ENCODE measurements at regions not wholly inside any gene's neighbourhood (a gene's known extent, or its start where the extent isn't known, plus 50 kb on each side); places are given as distances from the start of the nearest gene placed in this dataset.

DNA sequence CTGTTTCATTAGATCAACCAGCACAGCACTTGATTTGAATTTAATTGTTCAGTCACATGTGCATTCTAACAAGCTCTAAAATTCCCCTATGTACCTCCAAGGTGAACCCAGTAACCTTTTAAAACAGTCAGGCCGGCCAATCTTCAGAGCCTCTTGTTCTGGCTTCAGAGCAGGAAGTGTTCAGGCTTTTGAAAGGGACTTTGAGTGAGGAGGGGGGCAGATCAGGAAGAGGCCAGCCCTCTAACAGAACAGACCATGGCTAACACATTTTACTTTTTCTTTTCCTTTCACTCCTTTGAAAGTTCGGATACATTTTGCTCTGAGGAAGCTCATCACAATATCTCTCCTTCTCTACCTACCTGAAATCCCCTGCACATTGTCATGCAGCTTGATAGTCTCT is 390.3 kb downstream of the TBC1D4 start:
- no peaks in the 10 kb centered on the region for H3K36me3 ChIP-seq (ENCODE audit: control insufficient read depth in 2 of 2, insufficient read depth in 2 of 2, low read length in 2 of 2)
- H3K4me1 ChIP-seq (ENCODE audit: control insufficient read depth, insufficient read depth, low read length), result no peaks in the 10 kb centered on the region
- no peaks in the 10 kb centered on the region for H3K9me3 ChIP-seq (ENCODE audit: control insufficient read depth in 2 of 2, low read length in 2 of 2)
- H3K9ac ChIP-seq (ENCODE audit: low read length in 2 of 2), result no peak overlapping the region
- no peak overlapping the region for H3K27ac ChIP-seq (ENCODE audit: low read length)
- no peak overlapping the region for H3K4me3 ChIP-seq (ENCODE audit: low read length in 2 of 2)
- H3K27me3 ChIP-seq (ENCODE audit: control insufficient read depth in 1 of 2, insufficient read depth in 2 of 2, low read length in 2 of 2), result no peaks in the 10 kb centered on the region

DNA sequence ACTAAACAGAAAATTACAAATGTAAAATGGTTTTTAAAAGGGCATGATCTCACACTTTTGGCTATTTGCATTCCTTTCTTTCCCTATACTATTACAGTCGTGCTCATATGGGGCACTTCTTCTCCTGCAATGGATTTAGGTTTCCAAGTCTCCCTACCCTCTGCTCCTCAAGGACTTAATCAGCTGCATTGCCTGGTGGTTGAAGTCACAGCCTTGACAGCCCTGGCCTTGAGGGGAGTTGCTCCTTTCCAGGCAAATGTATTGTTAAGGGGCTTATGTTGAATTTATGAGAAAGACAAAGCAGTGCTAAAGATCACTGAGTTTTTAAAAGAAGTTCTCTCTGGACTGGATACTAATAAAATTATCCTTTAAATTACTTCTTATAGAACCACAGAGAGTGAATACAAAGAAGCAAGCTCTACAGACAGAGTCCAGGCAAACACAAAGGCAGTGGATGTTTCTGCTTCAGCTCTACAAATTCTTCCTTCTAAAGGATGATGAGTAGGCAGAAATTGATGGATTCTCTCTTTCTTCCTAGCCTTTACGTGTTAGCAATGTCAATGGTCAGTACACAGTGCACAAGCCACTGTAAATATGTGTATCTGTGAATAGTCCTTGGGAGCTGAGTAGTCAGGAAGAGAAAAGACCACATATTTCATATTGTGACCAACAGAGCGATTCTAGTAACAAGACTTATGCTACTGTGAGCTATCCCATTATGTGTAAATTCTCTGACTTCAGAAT is 390.9 kb downstream of the TBC1D4 start:
- no peaks in the 10 kb centered on the region for H3K4me1 ChIP-seq (ENCODE audit: control insufficient read depth, insufficient read depth, low read length)
- H3K9ac ChIP-seq (ENCODE audit: low read length in 2 of 2), result no peak overlapping the region
- no peaks in the 10 kb centered on the region for H3K36me3 ChIP-seq (ENCODE audit: control insufficient read depth in 2 of 2, insufficient read depth in 2 of 2, low read length in 2 of 2)
- no peak overlapping the region for H3K4me3 ChIP-seq (ENCODE audit: low read length in 2 of 2)
- no peak overlapping the region for H3K27ac ChIP-seq (ENCODE audit: low read length)
- no peaks in the 10 kb centered on the region for H3K27me3 ChIP-seq (ENCODE audit: control insufficient read depth in 1 of 2, insufficient read depth in 2 of 2, low read length in 2 of 2)
- no peaks in the 10 kb centered on the region for H3K9me3 ChIP-seq (ENCODE audit: control insufficient read depth in 2 of 2, low read length in 2 of 2)

DNA sequence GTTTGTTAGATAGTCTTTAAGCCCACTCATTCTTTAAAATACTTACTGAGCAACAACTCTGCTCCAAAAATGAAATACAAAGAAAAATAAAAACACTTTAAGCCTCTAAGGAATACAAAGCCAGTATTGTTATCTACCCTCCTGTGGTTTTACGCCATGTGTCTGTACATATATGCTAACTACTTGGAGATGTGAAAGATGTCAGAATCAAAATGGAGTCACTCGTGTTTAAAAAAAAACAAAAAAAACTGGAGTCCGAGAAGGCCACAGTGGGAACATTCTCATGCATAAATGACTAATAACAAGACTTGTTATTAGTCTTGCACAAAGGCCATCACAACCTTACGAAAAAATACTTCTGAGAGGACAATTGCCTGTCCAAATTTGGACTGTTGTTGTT is 393.1 kb downstream of the TBC1D4 start:
- Histone ChIP-seq H3K9me3 (ENCODE audit: control insufficient read depth in 2 of 2, low read length in 2 of 2) (no peaks in the 10 kb centered on the region), H3K4me1 (ENCODE audit: control insufficient read depth, insufficient read depth, low read length) (no peaks in the 10 kb centered on the region), H3K9ac (ENCODE audit: low read length in 2 of 2) (no peak overlapping the region), H3K27me3 (ENCODE audit: control insufficient read depth in 1 of 2, insufficient read depth in 2 of 2, low read length in 2 of 2) (no peaks in the 10 kb centered on the region), H3K36me3 (ENCODE audit: control insufficient read depth in 2 of 2, insufficient read depth in 2 of 2, low read length in 2 of 2) (no peaks in the 10 kb centered on the region), H3K4me3 (ENCODE audit: low read length in 2 of 2) (no peak overlapping the region), H3K27ac (ENCODE audit: low read length) (no peak overlapping the region)

DNA sequence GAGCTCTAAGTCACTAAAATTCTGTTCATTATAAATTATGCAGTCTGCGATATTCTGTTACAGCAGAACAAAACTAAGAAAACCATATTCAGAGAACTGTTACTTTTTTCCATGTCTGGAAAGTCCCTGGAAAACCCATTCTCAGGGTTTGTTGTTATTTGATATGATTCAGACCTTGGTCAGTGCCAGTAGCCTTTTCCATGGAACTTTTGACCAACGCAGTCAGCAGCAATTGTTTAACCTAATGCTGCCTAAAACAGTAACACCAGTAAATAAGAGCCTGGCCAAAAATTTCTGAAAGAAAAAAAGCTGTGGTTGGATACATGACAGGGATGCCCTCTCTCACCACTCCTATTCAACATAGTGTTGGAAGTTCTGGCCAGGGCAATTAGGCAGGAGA is 402.7 kb downstream of the TBC1D4 start:
- Histone ChIP-seq H3K9ac (ENCODE audit: low read length in 2 of 2) (no peak overlapping the region), H3K36me3 (ENCODE audit: control insufficient read depth in 2 of 2, insufficient read depth in 2 of 2, low read length in 2 of 2) (no peaks in the 10 kb centered on the region), H3K27me3 (ENCODE audit: control insufficient read depth in 1 of 2, insufficient read depth in 2 of 2, low read length in 2 of 2) (no peaks in the 10 kb centered on the region), H3K4me1 (ENCODE audit: control insufficient read depth, insufficient read depth, low read length) (no peaks in the 10 kb centered on the region), H3K27ac (ENCODE audit: low read length) (no peak overlapping the region), H3K4me3 (ENCODE audit: low read length in 2 of 2) (no peak overlapping the region), H3K9me3 (ENCODE audit: control insufficient read depth in 2 of 2, low read length in 2 of 2) (no peaks in the 10 kb centered on the region)

DNA sequence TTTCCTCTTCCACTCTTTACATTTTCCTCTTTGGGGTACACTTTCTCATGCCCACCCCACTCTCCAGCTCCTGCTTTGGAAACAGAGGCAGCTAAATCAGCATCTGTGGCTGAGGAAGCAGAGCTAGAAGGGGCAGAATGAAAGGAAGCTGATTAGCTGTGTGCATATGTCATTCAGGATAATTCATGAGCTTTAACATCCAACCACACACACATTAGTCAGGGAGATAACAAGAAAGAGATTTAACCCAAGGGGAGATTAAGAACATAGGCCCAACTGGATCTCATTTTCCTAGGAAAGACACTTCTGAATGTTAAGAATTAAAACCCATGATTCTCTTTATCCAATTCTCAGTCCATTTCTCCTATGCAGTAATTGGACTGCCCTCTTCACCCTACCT is 405.5 kb downstream of the TBC1D4 start:
- no peak overlapping the region for H3K4me3 ChIP-seq (ENCODE audit: low read length in 2 of 2)
- H3K36me3 ChIP-seq (ENCODE audit: control insufficient read depth in 2 of 2, insufficient read depth in 2 of 2, low read length in 2 of 2), result no peaks in the 10 kb centered on the region
- no peak overlapping the region for H3K27ac ChIP-seq (ENCODE audit: low read length)
- H3K9me3 ChIP-seq (ENCODE audit: control insufficient read depth in 2 of 2, low read length in 2 of 2), result no peaks in the 10 kb centered on the region
- no peak overlapping the region for H3K9ac ChIP-seq (ENCODE audit: low read length in 2 of 2)
- H3K4me1 ChIP-seq (ENCODE audit: control insufficient read depth, insufficient read depth, low read length), result no peaks in the 10 kb centered on the region
- H3K27me3 ChIP-seq (ENCODE audit: control insufficient read depth in 1 of 2, insufficient read depth in 2 of 2, low read length in 2 of 2), result no peaks in the 10 kb centered on the region

DNA sequence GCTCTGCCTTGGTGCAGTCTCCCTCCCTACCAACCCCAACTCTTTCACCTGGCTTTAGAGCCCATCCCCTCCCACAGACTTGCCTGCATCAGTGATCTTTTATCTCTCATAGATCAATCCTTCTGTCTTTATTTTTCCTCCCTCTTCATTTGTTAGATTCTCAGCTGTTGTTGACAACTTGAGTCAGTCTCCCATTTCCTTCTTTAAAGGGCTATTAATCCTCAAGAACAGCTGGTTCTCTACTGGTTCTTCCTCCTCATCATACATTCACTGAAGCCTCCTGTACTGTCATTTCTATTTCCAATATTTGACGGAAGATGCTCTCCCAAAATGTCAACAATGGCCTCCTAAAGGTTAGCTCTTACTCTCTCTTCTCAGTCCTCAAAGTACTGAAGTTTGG is 408.2 kb downstream of the TBC1D4 start:
- Histone ChIP-seq H3K9ac (ENCODE audit: low read length in 2 of 2) (no peak overlapping the region), H3K9me3 (ENCODE audit: control insufficient read depth in 2 of 2, low read length in 2 of 2) (no peaks in the 10 kb centered on the region), H3K27me3 (ENCODE audit: control insufficient read depth in 1 of 2, insufficient read depth in 2 of 2, low read length in 2 of 2) (no peaks in the 10 kb centered on the region), H3K4me3 (ENCODE audit: low read length in 2 of 2) (no peak overlapping the region), H3K27ac (ENCODE audit: low read length) (no peak overlapping the region), H3K36me3 (ENCODE audit: control insufficient read depth in 2 of 2, insufficient read depth in 2 of 2, low read length in 2 of 2) (no peaks in the 10 kb centered on the region), H3K4me1 (ENCODE audit: control insufficient read depth, insufficient read depth, low read length) (no peaks in the 10 kb centered on the region)

DNA sequence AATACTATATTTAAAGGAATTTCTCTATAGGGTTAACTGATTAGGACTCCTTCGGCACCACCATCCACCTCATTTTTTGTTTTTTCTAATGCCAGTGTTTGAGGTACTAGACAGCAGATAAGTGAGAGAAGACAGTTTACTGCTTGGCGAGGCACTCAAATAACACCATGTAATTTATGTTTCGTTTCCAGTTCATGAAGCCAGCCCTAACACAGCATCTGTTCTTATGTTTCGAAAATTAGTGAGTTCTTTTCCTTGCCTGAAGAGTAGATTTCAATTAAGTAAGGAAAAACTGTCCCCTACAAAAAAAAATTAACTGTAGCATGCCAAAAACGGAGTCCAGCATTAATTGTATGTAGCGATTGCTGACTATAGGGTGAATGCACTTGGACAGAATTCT is 409.1 kb downstream of the TBC1D4 start:
- Histone ChIP-seq H3K4me1 (ENCODE audit: control insufficient read depth, insufficient read depth, low read length) (no peaks in the 10 kb centered on the region), H3K27ac (ENCODE audit: low read length) (no peak overlapping the region), H3K36me3 (ENCODE audit: control insufficient read depth in 2 of 2, insufficient read depth in 2 of 2, low read length in 2 of 2) (no peaks in the 10 kb centered on the region)

DNA sequence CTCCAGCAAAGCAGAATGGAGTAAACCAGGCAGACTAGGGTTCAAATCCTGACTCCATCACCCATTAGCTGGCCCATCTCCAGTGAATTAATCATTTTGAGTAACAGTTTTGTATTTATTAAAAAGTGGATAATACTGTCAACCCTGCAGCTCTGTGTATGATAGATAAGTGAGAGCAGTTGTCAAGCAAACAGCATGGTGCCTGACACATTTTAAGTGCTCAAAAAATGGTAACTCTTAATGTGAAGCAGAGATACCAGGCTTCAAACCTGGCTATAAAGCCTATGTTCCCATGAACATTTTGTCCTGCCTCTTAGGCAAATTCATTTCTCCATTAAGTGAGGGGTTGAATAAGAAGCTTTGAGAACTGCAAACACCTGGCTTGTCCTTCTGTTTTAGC is 409.6 kb downstream of the TBC1D4 start:
- H3K4me3 ChIP-seq (ENCODE audit: low read length in 2 of 2), result no peak overlapping the region
- H3K9ac ChIP-seq (ENCODE audit: low read length in 2 of 2), result no peak overlapping the region
- no peaks in the 10 kb centered on the region for H3K4me1 ChIP-seq (ENCODE audit: control insufficient read depth, insufficient read depth, low read length)
- H3K36me3 ChIP-seq (ENCODE audit: control insufficient read depth in 2 of 2, insufficient read depth in 2 of 2, low read length in 2 of 2), result no peaks in the 10 kb centered on the region
- no peaks in the 10 kb centered on the region for H3K9me3 ChIP-seq (ENCODE audit: control insufficient read depth in 2 of 2, low read length in 2 of 2)
- no peak overlapping the region for H3K27ac ChIP-seq (ENCODE audit: low read length)
- no peaks in the 10 kb centered on the region for H3K27me3 ChIP-seq (ENCODE audit: control insufficient read depth in 1 of 2, insufficient read depth in 2 of 2, low read length in 2 of 2)

More for the DNA sequence above, 409.1 kb downstream of the TBC1D4 start:
- H3K27me3 ChIP-seq (ENCODE audit: control insufficient read depth in 1 of 2, insufficient read depth in 2 of 2, low read length in 2 of 2), result no peaks in the 10 kb centered on the region
- no peaks in the 10 kb centered on the region for H3K9me3 ChIP-seq (ENCODE audit: control insufficient read depth in 2 of 2, low read length in 2 of 2)
- no peak overlapping the region for H3K9ac ChIP-seq (ENCODE audit: low read length in 2 of 2)
- H3K4me3 ChIP-seq (ENCODE audit: low read length in 2 of 2), result no peak overlapping the region

DNA sequence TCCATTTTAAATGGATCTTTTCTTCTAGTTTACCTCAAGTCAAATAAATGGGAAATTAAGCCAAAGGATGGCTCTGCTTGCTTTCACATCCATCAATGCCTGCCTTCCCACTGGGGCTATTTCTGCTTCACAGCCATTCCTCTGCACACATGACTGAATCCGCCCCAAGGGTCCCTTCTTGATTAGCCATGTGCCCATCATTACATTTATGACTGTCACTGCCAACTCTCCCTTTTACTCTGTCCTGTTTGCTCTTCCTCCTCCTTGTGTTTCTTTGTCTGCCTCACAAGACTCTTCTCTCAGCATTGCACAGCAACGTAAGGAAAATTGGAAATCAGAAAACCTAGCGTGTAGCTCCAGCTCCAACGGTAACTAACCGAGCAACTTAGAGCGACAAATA is 410.2 kb downstream of the TBC1D4 start:
- Histone ChIP-seq H3K4me1 (ENCODE audit: control insufficient read depth, insufficient read depth, low read length) (no peaks in the 10 kb centered on the region), H3K9me3 (ENCODE audit: control insufficient read depth in 2 of 2, low read length in 2 of 2) (no peaks in the 10 kb centered on the region), H3K27ac (ENCODE audit: low read length) (no peak overlapping the region), H3K27me3 (ENCODE audit: control insufficient read depth in 1 of 2, insufficient read depth in 2 of 2, low read length in 2 of 2) (no peaks in the 10 kb centered on the region), H3K4me3 (ENCODE audit: low read length in 2 of 2) (no peak overlapping the region), H3K36me3 (ENCODE audit: control insufficient read depth in 2 of 2, insufficient read depth in 2 of 2, low read length in 2 of 2) (no peaks in the 10 kb centered on the region), H3K9ac (ENCODE audit: low read length in 2 of 2) (no peak overlapping the region)

DNA sequence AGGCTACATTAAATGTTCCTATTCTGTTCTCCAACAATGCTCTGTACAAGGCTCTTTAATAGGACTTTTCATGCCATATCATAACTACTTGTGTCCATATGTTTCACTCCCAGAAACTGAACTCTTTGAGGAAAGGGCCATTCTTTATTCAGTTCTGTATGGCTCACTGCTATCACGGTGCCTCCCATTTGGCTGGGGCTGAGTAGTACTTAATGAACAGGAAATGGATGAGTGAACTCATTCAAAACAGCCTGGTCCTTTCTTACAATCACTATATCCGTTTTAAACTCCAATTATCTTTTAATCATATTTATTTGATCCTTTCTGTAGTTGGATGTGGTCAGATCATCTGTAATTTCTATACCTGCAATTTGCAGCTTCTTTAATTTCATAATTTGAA is 410.6 kb downstream of the TBC1D4 start:
- Histone ChIP-seq H3K9ac (ENCODE audit: low read length in 2 of 2) (no peak overlapping the region), H3K4me3 (ENCODE audit: low read length in 2 of 2) (no peak overlapping the region), H3K9me3 (ENCODE audit: control insufficient read depth in 2 of 2, low read length in 2 of 2) (no peaks in the 10 kb centered on the region), H3K27me3 (ENCODE audit: control insufficient read depth in 1 of 2, insufficient read depth in 2 of 2, low read length in 2 of 2) (no peaks in the 10 kb centered on the region), H3K4me1 (ENCODE audit: control insufficient read depth, insufficient read depth, low read length) (no peaks in the 10 kb centered on the region), H3K27ac (ENCODE audit: low read length) (no peak overlapping the region), H3K36me3 (ENCODE audit: control insufficient read depth in 2 of 2, insufficient read depth in 2 of 2, low read length in 2 of 2) (no peaks in the 10 kb centered on the region)

DNA sequence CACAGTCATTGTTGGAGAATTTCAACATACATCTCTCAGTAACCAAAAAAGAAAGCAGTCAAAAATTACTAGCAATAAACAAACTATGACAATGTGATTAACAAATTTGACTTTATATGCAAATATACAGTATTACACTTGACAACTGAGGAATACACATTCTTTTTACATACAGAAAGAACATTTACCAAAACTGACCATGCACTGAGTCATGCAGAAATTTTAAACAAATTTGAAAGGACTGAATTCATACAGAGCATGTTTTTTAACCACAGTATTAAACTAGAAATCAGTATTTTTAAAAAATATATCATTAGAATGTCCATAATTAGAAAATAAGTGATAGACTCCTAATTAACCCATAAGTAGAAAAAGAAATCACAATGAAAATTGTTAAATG is 420.1 kb downstream of the TBC1D4 start:
- Histone ChIP-seq H3K9me3 (ENCODE audit: control insufficient read depth in 2 of 2, low read length in 2 of 2) (peaks cover 0 to 5% of the 10 kb centered on the region in 2 donors), H3K4me3 (ENCODE audit: low read length in 2 of 2) (no peak overlapping the region), H3K4me1 (ENCODE audit: control insufficient read depth, insufficient read depth, low read length) (no peaks in the 10 kb centered on the region), H3K27me3 (ENCODE audit: control insufficient read depth in 1 of 2, insufficient read depth in 2 of 2, low read length in 2 of 2) (no peaks in the 10 kb centered on the region), H3K27ac (ENCODE audit: low read length) (no peak overlapping the region), H3K36me3 (ENCODE audit: control insufficient read depth in 2 of 2, insufficient read depth in 2 of 2, low read length in 2 of 2) (no peaks in the 10 kb centered on the region), H3K9ac (ENCODE audit: low read length in 2 of 2) (no peak overlapping the region)

Data from stomach smooth muscle (tissue), 2 donors.